ENCODE measurements at regions not wholly inside any gene's neighbourhood (a gene's known extent, or its start where the extent isn't known, plus 50 kb on each side); places are given as distances from the start of the nearest gene placed in this dataset.

- Mint-ChIP-seq H3K4me3 (no peak overlapping the region), H3K27me3 (peaks cover 3% of the 10 kb centered on the region), H3K27ac (no peak overlapping the region), H3K9me3 (ENCODE audit: insufficient read depth) (no peaks in the 10 kb centered on the region), H3K4me1 (no peaks in the 10 kb centered on the region)
- no peaks in the 10 kb centered on the region for H3K27me3 ChIP-seq (replicated peaks in 1 of 4; ENCODE audit: control extremely low read depth in 1 of 4, control insufficient read depth in 3 of 4, insufficient read depth in 4 of 4, low read length in 3 of 4)
- CTCF ChIA-PET: no interaction called here
- ATAC-seq (ENCODE audit: low read depth) (no peak), DNase-seq (no peak)
- TF ChIP-seq, protein P1, sequence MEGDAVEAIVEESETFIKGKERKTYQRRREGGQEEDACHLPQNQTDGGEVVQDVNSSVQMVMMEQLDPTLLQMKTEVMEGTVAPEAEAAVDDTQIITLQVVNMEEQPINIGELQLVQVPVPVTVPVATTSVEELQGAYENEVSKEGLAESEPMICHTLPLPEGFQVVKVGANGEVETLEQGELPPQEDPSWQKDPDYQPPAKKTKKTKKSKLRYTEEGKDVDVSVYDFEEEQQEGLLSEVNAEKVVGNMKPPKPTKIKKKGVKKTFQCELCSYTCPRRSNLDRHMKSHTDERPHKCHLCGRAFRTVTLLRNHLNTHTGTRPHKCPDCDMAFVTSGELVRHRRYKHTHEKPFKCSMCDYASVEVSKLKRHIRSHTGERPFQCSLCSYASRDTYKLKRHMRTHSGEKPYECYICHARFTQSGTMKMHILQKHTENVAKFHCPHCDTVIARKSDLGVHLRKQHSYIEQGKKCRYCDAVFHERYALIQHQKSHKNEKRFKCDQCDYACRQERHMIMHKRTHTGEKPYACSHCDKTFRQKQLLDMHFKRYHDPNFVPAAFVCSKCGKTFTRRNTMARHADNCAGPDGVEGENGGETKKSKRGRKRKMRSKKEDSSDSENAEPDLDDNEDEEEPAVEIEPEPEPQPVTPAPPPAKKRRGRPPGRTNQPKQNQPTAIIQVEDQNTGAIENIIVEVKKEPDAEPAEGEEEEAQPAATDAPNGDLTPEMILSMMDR (IDR thresholded peaks at IDR 0.05): no peak
- TF ChIP-seq EZH2 (IDR thresholded peaks at IDR 0.05; ENCODE audit: borderline replicate concordance, insufficient read depth, low read depth, low read length, poor library complexity, severe bottlenecking): no peak
- no peak overlapping the region for H3K9ac ChIP-seq (ENCODE audit: low read length)
- no peaks in the 10 kb centered on the region for H3K4me1 ChIP-seq (ENCODE audit: control insufficient read depth in 2 of 2, insufficient read depth in 2 of 2, low read length in 2 of 2)
- H2AFZ ChIP-seq (ENCODE audit: insufficient read depth, low read depth, low read length, poor library complexity, severe bottlenecking): no peak overlapping the region
- H3K36me3 ChIP-seq (replicated peaks in 1 of 2; ENCODE audit: control extremely low read depth in 1 of 2, control insufficient read depth in 1 of 2, extremely low read depth in 1 of 2, insufficient read depth in 2 of 2, low read length in 1 of 2): no peaks in the 10 kb centered on the region
- no peaks in the 10 kb centered on the region for H3K79me2 ChIP-seq (ENCODE audit: control insufficient read depth, insufficient read depth, low read length)
- WGBS (ENCODE audit: insufficient coverage): no CpG with 5 or more reads among the region's 3 CpGs
- H3K27ac ChIP-seq (ENCODE audit: low read length in 2 of 2): no peak overlapping the region
- POLR2A ChIA-PET: no interaction called here
- H3K4me2 ChIP-seq (replicated peaks; ENCODE audit: low read depth, low read length, poor library complexity, severe bottlenecking): no peak overlapping the region
- no peaks in the 10 kb centered on the region for H3K9me3 ChIP-seq (ENCODE audit: control extremely low read depth in 1 of 3, control insufficient read depth in 2 of 3, insufficient read depth in 1 of 3, low read length in 2 of 3)
- H4K20me1 ChIP-seq (ENCODE audit: control insufficient read depth, insufficient read depth, low read length, poor library complexity, severe bottlenecking): no peaks in the 10 kb centered on the region
- no peak overlapping the region for H3K4me3 ChIP-seq (ENCODE audit: control extremely low read depth in 1 of 5, extremely low read depth in 1 of 5, insufficient read depth in 1 of 5, low read depth in 2 of 5, low read length in 4 of 5)
- intact Hi-C loops (cut with micrococcal nuclease): no loop called here
These were observed 165.4 kb upstream of the LRIG3 start for GRCh38 chr12:59085690-59086089.

GRCh38 chr12:59084511-59085375, 164.4 kb upstream of the LRIG3 start:
- Histone ChIP-seq H3K36me3 (replicated peaks in 1 of 2; ENCODE audit: control extremely low read depth in 1 of 2, control insufficient read depth in 1 of 2, extremely low read depth in 1 of 2, insufficient read depth in 2 of 2, low read length in 1 of 2) (no peaks in the 10 kb centered on the region), H3K4me3 (ENCODE audit: control extremely low read depth in 1 of 5, extremely low read depth in 1 of 5, insufficient read depth in 1 of 5, low read depth in 2 of 5, low read length in 4 of 5) (no peak overlapping the region), H3K9me3 (ENCODE audit: control extremely low read depth in 1 of 3, control insufficient read depth in 2 of 3, insufficient read depth in 1 of 3, low read length in 2 of 3) (no peaks in the 10 kb centered on the region), H4K20me1 (ENCODE audit: control insufficient read depth, insufficient read depth, low read length, poor library complexity, severe bottlenecking) (no peaks in the 10 kb centered on the region), H3K79me2 (ENCODE audit: control insufficient read depth, insufficient read depth, low read length) (no peaks in the 10 kb centered on the region), H3K27me3 (replicated peaks in 1 of 4; ENCODE audit: control extremely low read depth in 1 of 4, control insufficient read depth in 3 of 4, insufficient read depth in 4 of 4, low read length in 3 of 4) (no peaks in the 10 kb centered on the region), H3K9ac (ENCODE audit: low read length) (no peak overlapping the region), H3K4me1 (ENCODE audit: control insufficient read depth in 2 of 2, insufficient read depth in 2 of 2, low read length in 2 of 2) (no peaks in the 10 kb centered on the region), H2AFZ (ENCODE audit: insufficient read depth, low read depth, low read length, poor library complexity, severe bottlenecking) (no peak overlapping the region), H3K27ac (ENCODE audit: low read length in 2 of 2) (no peak overlapping the region), H3K4me2 (replicated peaks; ENCODE audit: low read depth, low read length, poor library complexity, severe bottlenecking) (no peak overlapping the region)
- DNase-seq (no peak), ATAC-seq (ENCODE audit: low read depth) (no peak)
- ChIA-PET CTCF (interaction anchor here (0.6 kb wide), 1 partner anchor 229 kb away, joined by 3 read pairs; no protein-coding TSS in a partner anchor), POLR2A (no interaction called here)
- WGBS (ENCODE audit: insufficient coverage): 85% methylated on average over 4 of the region's 12 CpGs
- intact Hi-C loops (cut with micrococcal nuclease): no loop called here
- Mint-ChIP-seq H3K9me3 (ENCODE audit: insufficient read depth) (no peaks in the 10 kb centered on the region), H3K4me3 (no peak overlapping the region), H3K4me1 (no peaks in the 10 kb centered on the region), H3K27ac (no peak overlapping the region), H3K27me3 (peaks cover 3% of the 10 kb centered on the region)
- TF ChIP-seq EZH2 (IDR thresholded peaks at IDR 0.05; ENCODE audit: borderline replicate concordance, insufficient read depth, low read depth, low read length, poor library complexity, severe bottlenecking): no peak
- TF ChIP-seq, protein P1 (IDR thresholded peaks at IDR 0.05): no peak

All from B cell (primary cell).